ENCODE measurements at regions not wholly inside any gene's neighbourhood (a gene's known extent, or its start where the extent isn't known, plus 50 kb on each side); places are given as distances from the start of the nearest gene placed in this dataset.

- H3K4me3 Mint-ChIP-seq (ENCODE audit: unreplicated experiment) = no peak overlapping the region
- no TSS peak for BruUV-seq (replicated peaks)
- intact Hi-C loops (cut with micrococcal nuclease) = no loop called here
- TF ChIP-seq CTCF (IDR thresholded peaks at IDR 0.05; ENCODE audit: unreplicated experiment) = no peak
- H3K27me3 Mint-ChIP-seq (ENCODE audit: insufficient read depth, unreplicated experiment) = no peaks in the 10 kb centered on the region
- ChIA-PET CTCF (no interaction called here), POLR2A (no interaction called here)
- peaks cover 35% of the 10 kb centered on the region for H3K9me3 Mint-ChIP-seq (ENCODE audit: unreplicated experiment)
- H3K4me1 Mint-ChIP-seq (ENCODE audit: insufficient read depth, unreplicated experiment) = no peaks in the 10 kb centered on the region
- no peak for DNase-seq (ENCODE audit: unreplicated experiment)
- H3K27ac Mint-ChIP-seq (ENCODE audit: low read depth, unreplicated experiment) = no peak overlapping the region
- no peaks in the 10 kb centered on the region for H3K36me3 Mint-ChIP-seq (ENCODE audit: insufficient read depth, unreplicated experiment)
Measured at GRCh38 chr19:32130332-32130731, 215.1 kb upstream of the ZNF507 start.

GRCh38 chr19:32131005-32131404 is 214.4 kb upstream of the ZNF507 start:
- Mint-ChIP-seq H3K27ac (ENCODE audit: low read depth, unreplicated experiment) (no peak overlapping the region), H3K4me3 (ENCODE audit: unreplicated experiment) (no peak overlapping the region), H3K9me3 (ENCODE audit: unreplicated experiment) (peaks cover 41% of the 10 kb centered on the region), H3K4me1 (ENCODE audit: insufficient read depth, unreplicated experiment) (no peaks in the 10 kb centered on the region), H3K27me3 (ENCODE audit: insufficient read depth, unreplicated experiment) (no peaks in the 10 kb centered on the region), H3K36me3 (ENCODE audit: insufficient read depth, unreplicated experiment) (no peaks in the 10 kb centered on the region)
- no peak for TF ChIP-seq CTCF (IDR thresholded peaks at IDR 0.05; ENCODE audit: unreplicated experiment)
- POLR2A ChIA-PET = no interaction called here
- intact Hi-C loops (cut with micrococcal nuclease) = no loop called here
- no TSS peak for BruUV-seq (replicated peaks)
- DNase-seq (ENCODE audit: unreplicated experiment) = no peak
- CTCF ChIA-PET = interaction anchor here (0.6 kb wide), 2 partner anchors 20 to 558 kb away, joined by 3 read pairs; no protein-coding TSS in a partner anchor

- CTCF ChIA-PET = no interaction called here
- no peak overlapping the region for H3K4me3 Mint-ChIP-seq (ENCODE audit: unreplicated experiment)
- H3K27me3 Mint-ChIP-seq (ENCODE audit: insufficient read depth, unreplicated experiment) = no peaks in the 10 kb centered on the region
- H3K9me3 Mint-ChIP-seq (ENCODE audit: unreplicated experiment) = peaks cover 45% of the 10 kb centered on the region
- TF ChIP-seq CTCF (IDR thresholded peaks at IDR 0.05; ENCODE audit: unreplicated experiment) = no peak
- no peak overlapping the region for H3K27ac Mint-ChIP-seq (ENCODE audit: low read depth, unreplicated experiment)
- POLR2A ChIA-PET = no interaction called here
- H3K4me1 Mint-ChIP-seq (ENCODE audit: insufficient read depth, unreplicated experiment) = no peaks in the 10 kb centered on the region
- no peaks in the 10 kb centered on the region for H3K36me3 Mint-ChIP-seq (ENCODE audit: insufficient read depth, unreplicated experiment)
- no peak for DNase-seq (ENCODE audit: unreplicated experiment)
- intact Hi-C loops (cut with micrococcal nuclease) = no loop called here
- BruUV-seq (replicated peaks) = no TSS peak
Measured at GRCh38 chr19:32138416-32138815, 207.0 kb upstream of the ZNF507 start.

GRCh38 chr19:32141840-32142511 is 203.4 kb upstream of the ZNF507 start:
- Mint-ChIP-seq H3K36me3 (ENCODE audit: insufficient read depth, unreplicated experiment) (no peaks in the 10 kb centered on the region), H3K4me3 (ENCODE audit: unreplicated experiment) (no peak overlapping the region), H3K27me3 (ENCODE audit: insufficient read depth, unreplicated experiment) (no peaks in the 10 kb centered on the region), H3K9me3 (ENCODE audit: unreplicated experiment) (peaks cover 45% of the 10 kb centered on the region), H3K27ac (ENCODE audit: low read depth, unreplicated experiment) (no peak overlapping the region), H3K4me1 (ENCODE audit: insufficient read depth, unreplicated experiment) (no peaks in the 10 kb centered on the region)
- no TSS peak for BruUV-seq (replicated peaks)
- CTCF ChIA-PET = no interaction called here
- POLR2A ChIA-PET = no interaction called here
- TF ChIP-seq CTCF (IDR thresholded peaks at IDR 0.05; ENCODE audit: unreplicated experiment) = no peak
- intact Hi-C loops (cut with micrococcal nuclease) = no loop called here
- DNase-seq (ENCODE audit: unreplicated experiment) = no peak
